Right forelimb (tissue), 1 donor: ENCODE measurements at regions not wholly inside any gene's neighbourhood (a gene's known extent, or its start where the extent isn't known, plus 50 kb on each side); places are given as distances from the start of the nearest gene placed in this dataset.

Experiments used
- DNase-seq: peaks from one replicate; pipeline ENCODE4 v3.0.0-alpha.2; 2018

GRCh38 chrX:39756086-39756883, 341.5 kb downstream of the BCOR start:
- no peak for DNase-seq

GRCh38 chrX:39757971-39758370, 339.8 kb downstream of the BCOR start:
- DNase-seq = no peak

GRCh38 chrX:39758791-39759525, 338.8 kb downstream of the BCOR start:
- no peak for DNase-seq

- DNase-seq = peak; percentile 68
These were observed 338.1 kb downstream of the BCOR start for GRCh38 chrX:39759526-39760224.

GRCh38 chrX:39760930-39761329, 336.8 kb downstream of the BCOR start:
- no peak for DNase-seq

GRCh38 chrX:39762266-39762841, 335.4 kb downstream of the BCOR start:
- no peak for DNase-seq

GRCh38 chrX:39764441-39764914, 333.3 kb downstream of the BCOR start:
- DNase-seq = no peak

GRCh38 chrX:39765327-39765726, 332.4 kb downstream of the BCOR start:
- DNase-seq = no peak

GRCh38 chrX:39766085-39766726, 331.6 kb downstream of the BCOR start:
- no peak for DNase-seq

- DNase-seq = no peak
These were observed 330.9 kb downstream of the BCOR start for GRCh38 chrX:39766855-39767254.

- DNase-seq = no peak
These were observed 330.3 kb downstream of the BCOR start for GRCh38 chrX:39767446-39767845.

GRCh38 chrX:39769748-39770147, 328.0 kb downstream of the BCOR start:
- DNase-seq = no peak

- DNase-seq = no peak
These were observed 326.7 kb downstream of the BCOR start for GRCh38 chrX:39771089-39771488.

- DNase-seq = no peak
These were observed 325.5 kb downstream of the BCOR start for GRCh38 chrX:39772057-39772832.

- no peak for DNase-seq
These were observed 324.6 kb downstream of the BCOR start for GRCh38 chrX:39773150-39773549.

GRCh38 chrX:39773923-39774773, 323.6 kb downstream of the BCOR start:
- no peak for DNase-seq

- DNase-seq = no peak
These were observed 322.9 kb downstream of the BCOR start for GRCh38 chrX:39774774-39775328.

GRCh38 chrX:39777623-39778025, 320.1 kb downstream of the BCOR start:
- DNase-seq = no peak

- DNase-seq = no peak
These were observed 317.6 kb downstream of the BCOR start for GRCh38 chrX:39779952-39780783.

GRCh38 chrX:39782276-39782675, 315.5 kb downstream of the BCOR start:
- DNase-seq = no peak
